SK-N-SH (cell line): ENCODE measurements at regions not wholly inside any gene's neighbourhood (a gene's known extent, or its start where the extent isn't known, plus 50 kb on each side); places are given as distances from the start of the nearest gene placed in this dataset.

Source experiments
- CTCF ChIA-PET: fragments of 300-600, 350-600 bp; formaldehyde crosslinking; extraction: SDS; loops from one replicate; lab custom pipeline; 2021; lab: Yijun Ruan, JAX
- POLR2A ChIA-PET: fragments of 350-600 bp; sonication (Branson Sonifier 250); formaldehyde crosslinking; extraction: SDS; loops from one replicate; lab custom pipeline; 2020; ENCODE audit warnings: antibody characterized with exemption, inconsistent platforms; lab: Yijun Ruan, JAX
- DNase-seq: peaks from one replicate; pipeline ENCODE4 v3.0.0; 2012
- H2AFZ ChIP-seq: fragments of 200-600 bp; sonication (generic); 2 replicates; pipeline ENCODE4 v1.8.1; 2016; ENCODE audit warnings: antibody characterized with exemption, mild to moderate bottlenecking, low read depth
- H3F3A ChIP-seq: fragments of 200-600 bp; sonication (generic); replicated peaks from 2 replicates; pipeline ENCODE3; 2016; ENCODE audit warnings: antibody characterized with exemption, mild to moderate bottlenecking; ENCODE audit not compliant: insufficient read depth
- H3K27ac ChIP-seq, 2 experiments: fragments of 200-500 bp in 1 of 2; fragments of 200-600 bp in 1 of 2; sonication (Bioruptor generic) in 1 of 2; sonication (generic), shearing (Covaris generic) in 1 of 2; 2 replicates each; pipeline versions ENCODE4 v1.5.1 to v1.6.1; 2014 to 2016; ENCODE audit warnings: low read depth in 2 of 2, inconsistent platforms in 1 of 2, low read length in 1 of 2, mild to moderate bottlenecking in 1 of 2, mixed read lengths in 1 of 2
- H3K27me3 ChIP-seq: fragments of 200-600 bp; sonication (generic), shearing (Covaris generic); 2 replicates; pipeline ENCODE4 v1.6.1; 2016; ENCODE audit warnings: mixed run types; ENCODE audit not compliant: insufficient read depth
- H3K36me3 ChIP-seq, 2 experiments: fragments of 200-500 bp in 1 of 2; fragments of 200-600 bp in 1 of 2; sonication (Bioruptor generic) in 1 of 2; sonication (generic) in 1 of 2; replicated peaks in 1 of 2; 2 replicates each; pipeline versions ENCODE3 to v1.5.1; 2014 to 2016; ENCODE audit warnings: low read length in 1 of 2, mild to moderate bottlenecking in 1 of 2; ENCODE audit not compliant: insufficient read depth in 2 of 2, control insufficient read depth in 1 of 2
- H3K4me1 ChIP-seq, 2 experiments: fragments of 200-500 bp in 1 of 2; fragments of 200-600 bp in 1 of 2; sonication (Bioruptor generic) in 1 of 2; sonication (generic), shearing (Covaris generic) in 1 of 2; 2 replicates each; pipeline versions ENCODE4 v1.5.1 to v1.6.1; 2014 to 2016; ENCODE audit warnings: low read depth in 1 of 2, low read length in 1 of 2, mixed run types in 1 of 2; ENCODE audit not compliant: insufficient read depth in 2 of 2, control insufficient read depth in 1 of 2
- H3K4me2 ChIP-seq: fragments of 200-600 bp; sonication (generic), shearing (Covaris generic); 2 replicates; pipeline ENCODE4 v1.6.1; 2017; ENCODE audit warnings: mixed run types
- H3K4me3 ChIP-seq, 2 experiments: fragments of 200-500 bp in 1 of 2; fragments of 200-600 bp in 1 of 2; sonication (Bioruptor generic) in 1 of 2; sonication (generic), shearing (Covaris generic) in 1 of 2; 2 replicates each; pipeline versions ENCODE4 v1.5.1 to v1.8.1; 2014 to 2016; ENCODE audit warnings: low read depth in 2 of 2, inconsistent platforms in 1 of 2, low read length in 1 of 2, mild to moderate bottlenecking in 1 of 2, mixed read lengths in 1 of 2, moderate library complexity in 1 of 2
- H3K79me2 ChIP-seq: fragments of 200-600 bp; sonication (generic); 2 replicates; pipeline ENCODE4 v1.8.1; 2017; ENCODE audit warnings: mild to moderate bottlenecking; ENCODE audit not compliant: insufficient read depth
- H3K9ac ChIP-seq: fragments of 200-600 bp; sonication (generic); 2 replicates; pipeline ENCODE4 v1.6.1; 2017; ENCODE audit warnings: mixed run types
- H3K9me2 ChIP-seq: fragments of 200-600 bp; sonication (generic); 2 replicates; pipeline ENCODE4 v1.6.1; 2017; ENCODE audit warnings: mixed run types
- H3K9me3 ChIP-seq: fragments of 200-600 bp; sonication (generic); 2 replicates; pipeline ENCODE4 v1.6.1; 2017; ENCODE audit warnings: mixed run types, mild to moderate bottlenecking, moderate library complexity
- H4K20me1 ChIP-seq: fragments of 200-600 bp; sonication (generic); 2 replicates; pipeline ENCODE4 v1.6.1; 2017; ENCODE audit warnings: mild to moderate bottlenecking, mixed run types; ENCODE audit not compliant: insufficient read depth
- EP300 ChIP-seq, 2 experiments: IDR thresholded peaks; 2 replicates each; pipeline versions ENCODE4 v1.4.0 to v1.6.1; 2012; ENCODE audit warnings: borderline replicate concordance in 1 of 2, low read depth in 1 of 2, low read length in 1 of 2
- FOXM1 ChIP-seq: IDR thresholded peaks from 2 replicates; pipeline ENCODE4 v1.4.0; 2012; ENCODE audit warnings: low read depth, mild to moderate bottlenecking
- IRF3 ChIP-seq: fragments of 150-350 bp; IDR thresholded peaks from 2 replicates; pipeline ENCODE4 v1.6.1; 2016; ENCODE audit warnings: mild to moderate bottlenecking, low read depth, low read length
- MXI1 ChIP-seq: IDR thresholded peaks from 2 replicates; pipeline ENCODE4 v1.6.1; 2012; ENCODE audit warnings: mild to moderate bottlenecking, low read depth, low read length, improper control_type of control experiment
- PBX3 ChIP-seq: IDR thresholded peaks from 2 replicates; pipeline ENCODE4; 2012
- REST ChIP-seq: IDR thresholded peaks from 2 replicates; pipeline ENCODE4 v1.6.1; 2012; ENCODE audit warnings: mild to moderate bottlenecking, low read depth, low read length, moderate library complexity
- RFX5 ChIP-seq: IDR thresholded peaks from 2 replicates; pipeline ENCODE4 v1.6.1; 2012; ENCODE audit warnings: mild to moderate bottlenecking, improper control_type of control experiment, low read length
- TEAD4 ChIP-seq: IDR thresholded peaks from 2 replicates; pipeline ENCODE4 v1.4.0; 2012; ENCODE audit warnings: mild to moderate bottlenecking, borderline replicate concordance; ENCODE audit not compliant: insufficient read depth
- WGBS: methylation state at CpG from one replicate; pipeline ENCODE4 v1.1.6; 2017; ENCODE audit warnings: low lambda C conversion rate; 5-methylcytosine and 5-hydroxymethylcytosine counted together
- TF ChIP-seq, protein P1 (sequence below): IDR thresholded peaks from 2 replicates; pipeline ENCODE4 v1.4.0; 2012; ENCODE audit warnings: low read depth
- TF ChIP-seq, protein P2 (sequence below): fragments of 200-600 bp; sonication (generic); IDR thresholded peaks from 2 replicates; pipeline ENCODE4 v1.6.1; 2017; ENCODE audit warnings: antibody characterized with exemption, mild to moderate bottlenecking, moderate library complexity
- TF ChIP-seq, protein P3 (sequence below): IDR thresholded peaks from 2 replicates; pipeline ENCODE4 v1.4.0; 2012; ENCODE audit warnings: low read depth, borderline replicate concordance
- TF ChIP-seq, protein P4 (sequence below): fragments of 150-350 bp; IDR thresholded peaks from 2 replicates; pipeline ENCODE4 v1.6.1; 2017; ENCODE audit warnings: antibody characterized with exemption, low read length, low read depth, borderline replicate concordance

- Histone ChIP-seq H3K79me2 (no peaks in the 10 kb centered on the region), H3K9me3 (no peaks in the 10 kb centered on the region), H3K4me1 (no peaks in the 10 kb centered on the region), H3F3A (no peaks in the 10 kb centered on the region), H3K9ac (no peak overlapping the region), H3K4me3 (no peak overlapping the region), H3K27me3 (no peaks in the 10 kb centered on the region), H3K27ac (no peak overlapping the region), H4K20me1 (no peaks in the 10 kb centered on the region), H3K36me3 (no peaks in the 10 kb centered on the region), H2AFZ (no peak overlapping the region), H3K9me2 (no peaks in the 10 kb centered on the region), H3K4me2 (no peak overlapping the region)
- CTCF ChIA-PET: interaction anchor here (0.6 kb wide), 1 partner anchor 1223 kb away, joined by 3 read pairs; no protein-coding TSS in a partner anchor
- POLR2A ChIA-PET: no interaction called here
- WGBS: 11% methylated on average over 1 of the region's 1 CpG
- TF ChIP-seq, protein P1, sequence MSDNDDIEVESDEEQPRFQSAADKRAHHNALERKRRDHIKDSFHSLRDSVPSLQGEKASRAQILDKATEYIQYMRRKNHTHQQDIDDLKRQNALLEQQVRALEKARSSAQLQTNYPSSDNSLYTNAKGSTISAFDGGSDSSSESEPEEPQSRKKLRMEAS: no peak
- TF ChIP-seq MXI1 (no peak), FOXM1 (no peak), PBX3 (no peak), REST (no peak)
- TF ChIP-seq, protein P2, sequence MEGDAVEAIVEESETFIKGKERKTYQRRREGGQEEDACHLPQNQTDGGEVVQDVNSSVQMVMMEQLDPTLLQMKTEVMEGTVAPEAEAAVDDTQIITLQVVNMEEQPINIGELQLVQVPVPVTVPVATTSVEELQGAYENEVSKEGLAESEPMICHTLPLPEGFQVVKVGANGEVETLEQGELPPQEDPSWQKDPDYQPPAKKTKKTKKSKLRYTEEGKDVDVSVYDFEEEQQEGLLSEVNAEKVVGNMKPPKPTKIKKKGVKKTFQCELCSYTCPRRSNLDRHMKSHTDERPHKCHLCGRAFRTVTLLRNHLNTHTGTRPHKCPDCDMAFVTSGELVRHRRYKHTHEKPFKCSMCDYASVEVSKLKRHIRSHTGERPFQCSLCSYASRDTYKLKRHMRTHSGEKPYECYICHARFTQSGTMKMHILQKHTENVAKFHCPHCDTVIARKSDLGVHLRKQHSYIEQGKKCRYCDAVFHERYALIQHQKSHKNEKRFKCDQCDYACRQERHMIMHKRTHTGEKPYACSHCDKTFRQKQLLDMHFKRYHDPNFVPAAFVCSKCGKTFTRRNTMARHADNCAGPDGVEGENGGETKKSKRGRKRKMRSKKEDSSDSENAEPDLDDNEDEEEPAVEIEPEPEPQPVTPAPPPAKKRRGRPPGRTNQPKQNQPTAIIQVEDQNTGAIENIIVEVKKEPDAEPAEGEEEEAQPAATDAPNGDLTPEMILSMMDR: no peak
- TF ChIP-seq, protein P3, sequence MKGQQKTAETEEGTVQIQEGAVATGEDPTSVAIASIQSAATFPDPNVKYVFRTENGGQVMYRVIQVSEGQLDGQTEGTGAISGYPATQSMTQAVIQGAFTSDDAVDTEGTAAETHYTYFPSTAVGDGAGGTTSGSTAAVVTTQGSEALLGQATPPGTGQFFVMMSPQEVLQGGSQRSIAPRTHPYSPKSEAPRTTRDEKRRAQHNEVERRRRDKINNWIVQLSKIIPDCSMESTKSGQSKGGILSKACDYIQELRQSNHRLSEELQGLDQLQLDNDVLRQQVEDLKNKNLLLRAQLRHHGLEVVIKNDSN: no peak
- no peak for DNase-seq
Measured at GRCh38 chr14:83153081-83153480, 1619.4 kb upstream of the SEL1L start.

- Histone ChIP-seq H3K27me3 (no peaks in the 10 kb centered on the region), H3K79me2 (no peaks in the 10 kb centered on the region), H2AFZ (no peak overlapping the region), H3K4me2 (0 out of 2 replicates have a peak overlapping the region, but pooled peaks have one; percentile 26), H3K4me1 (peaks cover 0 to 4% of the 10 kb centered on the region in 2 experiments; a peak in 1 of 4 replicates), H3F3A (peaks cover 10% of the 10 kb centered on the region), H3K9me2 (no peaks in the 10 kb centered on the region), H3K27ac (no peak overlapping the region), H3K9me3 (no peaks in the 10 kb centered on the region), H4K20me1 (no peaks in the 10 kb centered on the region), H3K36me3 (no peaks in the 10 kb centered on the region), H3K9ac (no peak overlapping the region), H3K4me3 (no peak overlapping the region)
- CTCF ChIA-PET: no interaction called here
- no peak for TF ChIP-seq TEAD4
- TF ChIP-seq, protein P4, sequence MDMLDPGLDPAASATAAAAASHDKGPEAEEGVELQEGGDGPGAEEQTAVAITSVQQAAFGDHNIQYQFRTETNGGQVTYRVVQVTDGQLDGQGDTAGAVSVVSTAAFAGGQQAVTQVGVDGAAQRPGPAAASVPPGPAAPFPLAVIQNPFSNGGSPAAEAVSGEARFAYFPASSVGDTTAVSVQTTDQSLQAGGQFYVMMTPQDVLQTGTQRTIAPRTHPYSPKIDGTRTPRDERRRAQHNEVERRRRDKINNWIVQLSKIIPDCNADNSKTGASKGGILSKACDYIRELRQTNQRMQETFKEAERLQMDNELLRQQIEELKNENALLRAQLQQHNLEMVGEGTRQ: no peak
- TF ChIP-seq IRF3: no peak
- no peak for TF ChIP-seq RFX5
- TF ChIP-seq, protein P3: no peak
- TF ChIP-seq EP300 (IDR thresholded peaks at IDR 0.05; ENCODE audit: borderline replicate concordance in 1 of 2, low read depth in 1 of 2, low read length in 1 of 2): no peak
- WGBS: 65% methylated on average over 5 of the region's 5 CpGs
- POLR2A ChIA-PET: no interaction called here
- no peak for DNase-seq
Measured at GRCh38 chr14:83162361-83162929, 1628.8 kb upstream of the SEL1L start.
